ENCODE measurements at regions not wholly inside any gene's neighbourhood (a gene's known extent, or its start where the extent isn't known, plus 50 kb on each side); places are given as distances from the start of the nearest gene placed in this dataset.

- Histone ChIP-seq H3K36me3 (ENCODE audit: control insufficient read depth in 2 of 2, extremely low read depth in 1 of 2, insufficient read depth in 2 of 2, low read length in 2 of 2) (no peaks in the 10 kb centered on the region), H3K27ac (ENCODE audit: insufficient read depth, low read depth, low read length) (no peak overlapping the region), H4K20me1 (replicated peaks; ENCODE audit: control insufficient read depth, extremely low read depth, insufficient read depth, low read length) (no peaks in the 10 kb centered on the region), H3K4me2 (ENCODE audit: insufficient read depth, low read length) (no peak overlapping the region), H3K79me2 (ENCODE audit: control insufficient read depth, insufficient read depth, low read length) (no peaks in the 10 kb centered on the region), H3K9me1 (replicated peaks; ENCODE audit: control insufficient read depth, extremely low read depth, insufficient read depth, low read length) (no peaks in the 10 kb centered on the region), H2AFZ (ENCODE audit: low read depth, low read length) (no peak overlapping the region), H3K9me3 (replicated peaks; ENCODE audit: control insufficient read depth, insufficient read depth, low read length) (no peaks in the 10 kb centered on the region), H3K4me1 (ENCODE audit: control insufficient read depth, extremely low read depth, insufficient read depth, low read length) (no peaks in the 10 kb centered on the region), H3K4me3 (replicated peaks in 1 of 3; ENCODE audit: insufficient read depth in 1 of 3, low read depth in 1 of 3, low read length in 3 of 3) (no peak overlapping the region), H3K9ac (replicated peaks; ENCODE audit: extremely low read depth, insufficient read depth, low read length) (no peak overlapping the region), H3K27me3 (ENCODE audit: control insufficient read depth in 2 of 2, insufficient read depth in 2 of 2, low read length in 2 of 2) (peaks cover 0 to 2% of the 10 kb centered on the region in 2 experiments)
- ChIA-PET CTCF (no interaction called here), POLR2A (no interaction called here)
- no peak for TF ChIP-seq POLR2AphosphoS5 (IDR thresholded peaks at IDR 0.05; ENCODE audit: insufficient read depth, low read depth, low read length)
- TF ChIP-seq EZH2 (IDR thresholded peaks at IDR 0.05; ENCODE audit: borderline replicate concordance, low read depth, low read length, severe bottlenecking), result no peak
- no peak for TF ChIP-seq FOS (IDR thresholded peaks at IDR 0.05; ENCODE audit: borderline replicate concordance, insufficient read depth, low read length)
- TF ChIP-seq POLR2A (IDR thresholded peaks at IDR 0.05; ENCODE audit: low read depth, low read length), result no peak
- TF ChIP-seq JUN (IDR thresholded peaks at IDR 0.05; ENCODE audit: borderline replicate concordance, insufficient read depth, insufficient read length, low read depth), result no peak
- no peak for TF ChIP-seq MAX (IDR thresholded peaks at IDR 0.05; ENCODE audit: insufficient read depth, insufficient read length)
- no peak for TF ChIP-seq GATA2 (IDR thresholded peaks at IDR 0.05; ENCODE audit: insufficient read depth, insufficient read length, low read depth, low read length)
- no TSS peak for BruUV-seq (replicated peaks)
- intact Hi-C loops (cut with micrococcal nuclease), result no loop called here
- DNase-seq (ENCODE audit: low read depth, low spot score), result no peak
- FAIRE-seq, result no peak
- dilution Hi-C loops (cut with MboI; ENCODE audit: extremely low pct_ligation_motif_present, low sequenced_read_pairs), result no loop called here
Observed at GRCh38 chr11:57903011-57903410, 120.7 kb upstream of the OR9Q1 start.

GRCh38 chr11:57903441-57904123, 120.1 kb upstream of the OR9Q1 start:
- no peak for FAIRE-seq
- ChIA-PET POLR2A (no interaction called here), CTCF (no interaction called here)
- H3K9ac ChIP-seq (replicated peaks; ENCODE audit: extremely low read depth, insufficient read depth, low read length), result no peak overlapping the region
- peaks cover 0 to 2% of the 10 kb centered on the region in 2 experiments for H3K27me3 ChIP-seq (ENCODE audit: control insufficient read depth in 2 of 2, insufficient read depth in 2 of 2, low read length in 2 of 2)
- H3K4me3 ChIP-seq (replicated peaks in 1 of 3; ENCODE audit: insufficient read depth in 1 of 3, low read depth in 1 of 3, low read length in 3 of 3), result no peak overlapping the region
- H3K9me1 ChIP-seq (replicated peaks; ENCODE audit: control insufficient read depth, extremely low read depth, insufficient read depth, low read length), result no peaks in the 10 kb centered on the region
- no peaks in the 10 kb centered on the region for H3K79me2 ChIP-seq (ENCODE audit: control insufficient read depth, insufficient read depth, low read length)
- H3K4me2 ChIP-seq (ENCODE audit: insufficient read depth, low read length), result no peak overlapping the region
- intact Hi-C loops (cut with micrococcal nuclease), result no loop called here
- no peaks in the 10 kb centered on the region for H3K9me3 ChIP-seq (replicated peaks; ENCODE audit: control insufficient read depth, insufficient read depth, low read length)
- TF ChIP-seq POLR2A (IDR thresholded peaks at IDR 0.05; ENCODE audit: low read depth, low read length) (no peak), FOS (IDR thresholded peaks at IDR 0.05; ENCODE audit: borderline replicate concordance, insufficient read depth, low read length) (no peak), EZH2 (IDR thresholded peaks at IDR 0.05; ENCODE audit: borderline replicate concordance, low read depth, low read length, severe bottlenecking) (no peak), MYC (IDR thresholded peaks at IDR 0.05; ENCODE audit: low read depth, low read length) (no peak)
- H2AFZ ChIP-seq (ENCODE audit: low read depth, low read length), result no peak overlapping the region
- DNase-seq (ENCODE audit: low read depth, low spot score), result no peak
- no peaks in the 10 kb centered on the region for H3K36me3 ChIP-seq (ENCODE audit: control insufficient read depth in 2 of 2, extremely low read depth in 1 of 2, insufficient read depth in 2 of 2, low read length in 2 of 2)
- H3K27ac ChIP-seq (ENCODE audit: insufficient read depth, low read depth, low read length), result no peak overlapping the region
- H4K20me1 ChIP-seq (replicated peaks; ENCODE audit: control insufficient read depth, extremely low read depth, insufficient read depth, low read length), result no peaks in the 10 kb centered on the region
- dilution Hi-C loops (cut with MboI; ENCODE audit: extremely low pct_ligation_motif_present, low sequenced_read_pairs), result no loop called here
- no peaks in the 10 kb centered on the region for H3K4me1 ChIP-seq (ENCODE audit: control insufficient read depth, extremely low read depth, insufficient read depth, low read length)
- BruUV-seq (replicated peaks), result no TSS peak
